Lung (tissue), 11 donors: ENCODE measurements at regions not wholly inside any gene's neighbourhood (a gene's known extent, or its start where the extent isn't known, plus 50 kb on each side); places are given as distances from the start of the nearest gene placed in this dataset.
A peak's percentile ranks its signal among the peaks of the same experiment; 100 is the strongest.

Experiments used
- ATAC-seq: fragments of 200-7000 bp; cut with Tn5 transposase; one replicate; pipeline ENCODE4 v1.9.1; 2020; ENCODE audit warnings: moderate number of reproducible peaks; ENCODE audit not compliant: insufficient read depth, low FRiP score
- DNase-seq, 3 donors: peaks; one replicate each; pipeline ENCODE4 v3.0.0-alpha.2; 2013 to 2017
- H3K27ac ChIP-seq, 2 donors: one replicate each; pipeline ENCODE4 v1.5.1; 2013; ENCODE audit warnings: mild to moderate bottlenecking in 2 of 2, moderate library complexity in 2 of 2, control low read depth in 1 of 2, inconsistent platforms in 1 of 2, low read depth in 1 of 2, low read length in 1 of 2
- H3K27me3 ChIP-seq, 3 donors: one replicate each; pipeline ENCODE4 v1.5.1; 2013; ENCODE audit warnings: low read length in 2 of 3; ENCODE audit not compliant: control insufficient read depth in 3 of 3, insufficient read depth in 3 of 3
- H3K36me3 ChIP-seq, 4 donors: one replicate each; pipeline ENCODE4 v1.5.1; 2013; ENCODE audit warnings: low read length in 4 of 4, mild to moderate bottlenecking in 1 of 4, moderate library complexity in 1 of 4; ENCODE audit not compliant: control insufficient read depth in 4 of 4, insufficient read depth in 4 of 4
- H3K4me1 ChIP-seq, 5 donors: one replicate each; pipeline ENCODE4 v1.5.1; 2013; ENCODE audit warnings: low read length in 5 of 5, mild to moderate bottlenecking in 2 of 5, moderate library complexity in 1 of 5; ENCODE audit not compliant: control insufficient read depth in 5 of 5, insufficient read depth in 5 of 5
- H3K4me3 ChIP-seq: one replicate; pipeline ENCODE4 v1.5.1; 2013; ENCODE audit warnings: mild to moderate bottlenecking, control low read depth, moderate library complexity
- H3K9ac ChIP-seq, 2 donors: one replicate each; pipeline ENCODE4 v1.5.1; 2013; ENCODE audit warnings: low read length in 2 of 2, control low read depth in 1 of 2; ENCODE audit not compliant: insufficient read depth in 1 of 2
- H3K9me3 ChIP-seq, 4 donors: one replicate each; pipeline ENCODE4 v1.5.1; 2013; ENCODE audit warnings: low read length in 3 of 4, mild to moderate bottlenecking in 1 of 4, moderate library complexity in 1 of 4; ENCODE audit not compliant: control insufficient read depth in 4 of 4, insufficient read depth in 3 of 4
- WGBS, 2 donors: extraction: QIAGEN DNeasy Blood & Tissue Kit; methylation state at CpG; one replicate each; pipeline ENCODE4 v1.1.7; 2013; 5-methylcytosine and 5-hydroxymethylcytosine counted together
- TF ChIP-seq, protein P1 (sequence below): IDR thresholded peaks from 2 replicates; pipeline ENCODE4 v1.5.1; 2012; ENCODE audit warnings: mild to moderate bottlenecking; ENCODE audit errors: control extremely low read depth, extremely low read depth
- donor health status: control.
- donor health status: control.
- donor health status: Bipolar disorder and iron deficiency.
- donor health status: healthy.
- donor health status: DM: yes; HTN: yes; CAD: no.

DNA sequence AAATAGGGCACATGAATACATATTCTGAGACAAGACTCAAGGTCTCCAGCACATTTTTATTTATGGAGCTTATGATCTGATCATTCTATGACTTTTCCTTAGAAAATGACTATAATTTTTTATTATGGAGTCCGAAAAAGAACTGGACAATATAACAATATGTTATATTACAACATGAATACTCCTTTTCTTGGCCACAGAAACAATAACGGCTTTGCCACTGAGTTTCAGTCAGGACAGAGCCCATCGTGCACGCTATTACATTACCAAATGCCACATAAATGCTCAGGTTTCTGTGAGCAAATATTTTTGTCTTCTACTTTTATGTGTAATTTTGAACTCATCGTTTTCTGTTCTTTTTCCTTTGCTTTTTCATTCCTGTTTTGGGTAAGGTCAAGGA is 509.2 kb upstream of the ZEB2 start:
- TF ChIP-seq, protein P1, sequence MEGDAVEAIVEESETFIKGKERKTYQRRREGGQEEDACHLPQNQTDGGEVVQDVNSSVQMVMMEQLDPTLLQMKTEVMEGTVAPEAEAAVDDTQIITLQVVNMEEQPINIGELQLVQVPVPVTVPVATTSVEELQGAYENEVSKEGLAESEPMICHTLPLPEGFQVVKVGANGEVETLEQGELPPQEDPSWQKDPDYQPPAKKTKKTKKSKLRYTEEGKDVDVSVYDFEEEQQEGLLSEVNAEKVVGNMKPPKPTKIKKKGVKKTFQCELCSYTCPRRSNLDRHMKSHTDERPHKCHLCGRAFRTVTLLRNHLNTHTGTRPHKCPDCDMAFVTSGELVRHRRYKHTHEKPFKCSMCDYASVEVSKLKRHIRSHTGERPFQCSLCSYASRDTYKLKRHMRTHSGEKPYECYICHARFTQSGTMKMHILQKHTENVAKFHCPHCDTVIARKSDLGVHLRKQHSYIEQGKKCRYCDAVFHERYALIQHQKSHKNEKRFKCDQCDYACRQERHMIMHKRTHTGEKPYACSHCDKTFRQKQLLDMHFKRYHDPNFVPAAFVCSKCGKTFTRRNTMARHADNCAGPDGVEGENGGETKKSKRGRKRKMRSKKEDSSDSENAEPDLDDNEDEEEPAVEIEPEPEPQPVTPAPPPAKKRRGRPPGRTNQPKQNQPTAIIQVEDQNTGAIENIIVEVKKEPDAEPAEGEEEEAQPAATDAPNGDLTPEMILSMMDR: no peak
- no peaks in the 10 kb centered on the region for H3K9me3 ChIP-seq
- no peaks in the 10 kb centered on the region for H3K27me3 ChIP-seq
- H3K36me3 ChIP-seq: no peaks in the 10 kb centered on the region
- no peak overlapping the region for H3K27ac ChIP-seq
- no peak overlapping the region for H3K9ac ChIP-seq
- WGBS, 2 donors: 84% methylated on average over 5 of the region's 5 CpGs
- DNase-seq: peak in 2 of 3 donors; percentile 51 to 64
- peaks cover 0 to 51% (median 20%) of the 10 kb centered on the region in 5 donors for H3K4me1 ChIP-seq
- no peak overlapping the region for H3K4me3 ChIP-seq
- no peak for ATAC-seq

DNA sequence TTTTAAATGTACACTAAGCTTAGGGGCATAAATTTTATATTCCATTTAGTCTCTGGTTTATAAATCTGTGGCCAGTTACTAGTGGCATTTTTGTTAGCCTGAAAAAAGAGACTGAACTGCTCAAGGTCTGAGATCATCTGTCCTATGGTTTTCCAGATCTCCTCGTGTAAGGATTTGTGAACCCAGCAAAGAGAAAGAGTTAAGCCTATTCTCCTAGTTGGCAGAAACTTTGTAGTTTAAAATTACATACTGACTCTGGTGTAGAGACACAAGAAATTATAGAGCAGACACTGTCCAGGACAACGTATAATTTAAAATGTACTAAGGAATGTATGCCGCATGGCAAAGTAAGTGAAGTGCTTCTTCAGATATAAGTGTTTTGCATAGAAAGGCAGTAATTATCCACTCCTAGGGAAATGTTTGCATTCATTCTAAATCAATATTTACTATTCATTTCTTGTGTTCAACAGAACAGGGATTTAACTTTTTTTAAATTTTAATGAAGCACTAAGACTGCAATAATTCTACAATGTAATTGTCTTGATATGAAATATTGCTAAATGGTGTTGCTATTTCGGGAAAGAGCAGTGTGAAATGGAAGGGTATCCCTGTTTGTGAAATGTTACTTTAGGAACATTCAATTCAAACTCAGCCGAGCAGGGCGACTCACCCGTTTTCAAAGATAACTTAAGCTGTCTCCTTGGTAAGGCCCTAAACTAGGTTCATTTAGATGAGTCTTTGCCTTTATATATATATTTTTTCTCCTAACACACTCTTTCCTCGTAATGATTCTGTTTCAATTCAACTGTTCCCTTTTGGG is 508.4 kb upstream of the ZEB2 start:
- peak in 2 of 3 donors; percentile 60 to 68 for DNase-seq
- H3K9me3 ChIP-seq: no peaks in the 10 kb centered on the region
- H3K4me1 ChIP-seq: peaks cover 0 to 53% (median 20%) of the 10 kb centered on the region in 5 donors
- no peaks in the 10 kb centered on the region for H3K27me3 ChIP-seq
- TF ChIP-seq, protein P1: no peak
- ATAC-seq: no peak
- 59 to 82% methylated on average over 8 of the region's 8 CpGs for WGBS, 2 donors
- no peak overlapping the region for H3K27ac ChIP-seq
- peak overlapping the region in 1 of 2 donors; percentile 66 for H3K9ac ChIP-seq
- H3K36me3 ChIP-seq: no peaks in the 10 kb centered on the region
- no peak overlapping the region for H3K4me3 ChIP-seq

GRCh38 chr2:145026456-145027455 is 506.8 kb upstream of the ZEB2 start:
- DNase-seq: peak; percentile 19 to 65 (median 57)

More at GRCh38 chr2:145026456-145027455, 506.8 kb upstream of the ZEB2 start:
- Histone ChIP-seq H3K27ac (no peak overlapping the region), H3K9me3 (no peaks in the 10 kb centered on the region), H3K36me3 (no peaks in the 10 kb centered on the region), H3K4me1 (peaks cover 0 to 66% (median 20%) of the 10 kb centered on the region in 5 donors), H3K4me3 (no peak overlapping the region), H3K9ac (no peak overlapping the region), H3K27me3 (no peaks in the 10 kb centered on the region)
- ATAC-seq: no peak
- TF ChIP-seq, protein P1: no peak
- WGBS, 2 donors: 76 to 87% methylated on average over 13 of the region's 13 CpGs
